ENCODE measurements at regions not wholly inside any gene's neighbourhood (a gene's known extent, or its start where the extent isn't known, plus 50 kb on each side); places are given as distances from the start of the nearest gene placed in this dataset.

DNA sequence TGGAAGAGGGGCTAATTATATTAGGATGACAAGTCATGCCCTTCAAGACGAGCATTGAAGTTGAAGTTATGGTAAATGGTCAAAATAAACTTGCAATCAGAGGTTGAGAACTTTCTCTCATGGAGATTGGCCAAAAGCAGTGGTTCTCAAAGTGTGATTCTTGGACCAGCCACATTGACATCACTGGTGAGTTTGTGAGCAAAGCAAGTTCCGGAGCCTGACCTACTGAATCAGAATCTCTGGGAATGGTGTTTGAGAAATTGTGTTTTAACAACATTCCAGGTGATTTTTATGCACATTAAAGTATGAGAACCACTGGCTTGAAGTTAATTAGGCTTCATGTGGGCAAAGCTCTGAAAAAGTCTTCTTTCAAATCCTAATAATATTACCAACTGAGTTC lies 403.5 kb downstream of the ZSWIM6 start:
- ATAC-seq (peak; percentile 31), DNase-seq (ENCODE audit: low spot score) (no peak)

DNA sequence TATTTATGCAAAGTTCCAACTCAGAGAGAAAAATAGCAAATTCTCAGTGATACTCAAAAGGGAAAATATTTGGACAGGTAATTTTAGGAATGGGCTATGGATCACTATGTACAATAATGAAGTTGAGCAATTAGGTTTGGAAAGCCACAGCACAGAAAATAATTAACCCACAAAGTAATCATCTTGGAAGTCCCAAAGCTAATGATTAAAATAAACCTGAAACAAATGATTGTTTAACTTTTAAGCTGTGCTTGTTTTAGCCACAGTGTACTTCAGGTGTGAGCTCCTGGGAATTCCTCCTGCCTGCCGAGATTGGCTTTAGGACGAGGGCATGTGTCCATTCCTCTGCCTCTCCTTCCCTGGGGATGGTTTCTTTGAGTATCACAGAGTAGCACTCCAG lies 403.9 kb downstream of the ZSWIM6 start:
- ATAC-seq (peak; percentile 65), DNase-seq (ENCODE audit: low spot score) (no peak)

GRCh38 chr5:61737301-61737963 lies 405.4 kb downstream of the ZSWIM6 start:
- no peak for ATAC-seq
- DNase-seq (ENCODE audit: low spot score), result no peak

DNA sequence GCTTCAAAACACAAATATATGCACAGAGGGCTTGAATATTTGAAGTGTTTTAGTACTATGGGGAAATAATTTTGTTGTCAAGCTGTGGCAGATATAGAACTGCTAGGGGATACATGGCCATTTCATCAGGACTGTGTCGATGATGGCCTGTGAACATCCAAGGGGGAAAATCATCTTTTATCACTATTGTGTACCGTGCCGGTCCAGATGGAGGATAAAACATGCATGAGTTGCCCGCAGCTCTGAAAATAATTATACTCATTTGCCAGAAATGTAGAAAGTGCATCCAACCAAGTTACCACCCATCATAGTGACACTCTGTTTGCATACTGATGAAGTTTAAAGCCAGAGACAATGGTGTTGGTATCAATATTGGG lies 405.9 kb downstream of the ZSWIM6 start:
- no peak for DNase-seq (ENCODE audit: low spot score)
- no peak for ATAC-seq

DNA sequence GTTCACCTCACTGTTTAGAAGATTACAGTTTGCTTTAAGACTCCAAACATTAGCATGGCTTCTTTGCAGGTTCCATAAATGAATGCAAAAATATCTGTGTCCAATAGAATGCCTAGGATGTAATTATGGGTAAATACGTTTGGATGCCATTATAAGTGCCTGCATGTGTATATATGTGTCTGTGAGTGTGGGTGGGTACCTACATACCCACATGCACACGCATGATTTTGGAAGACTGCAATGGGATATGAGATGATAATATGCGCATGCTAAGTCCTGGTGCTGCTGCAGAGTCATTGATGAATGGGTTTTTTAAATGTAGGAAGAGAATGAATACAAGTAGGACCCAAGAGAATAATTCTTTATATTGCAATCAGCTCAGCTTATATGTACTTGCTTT lies 406.4 kb downstream of the ZSWIM6 start:
- ATAC-seq (no peak), DNase-seq (ENCODE audit: low spot score) (no peak)

DNA sequence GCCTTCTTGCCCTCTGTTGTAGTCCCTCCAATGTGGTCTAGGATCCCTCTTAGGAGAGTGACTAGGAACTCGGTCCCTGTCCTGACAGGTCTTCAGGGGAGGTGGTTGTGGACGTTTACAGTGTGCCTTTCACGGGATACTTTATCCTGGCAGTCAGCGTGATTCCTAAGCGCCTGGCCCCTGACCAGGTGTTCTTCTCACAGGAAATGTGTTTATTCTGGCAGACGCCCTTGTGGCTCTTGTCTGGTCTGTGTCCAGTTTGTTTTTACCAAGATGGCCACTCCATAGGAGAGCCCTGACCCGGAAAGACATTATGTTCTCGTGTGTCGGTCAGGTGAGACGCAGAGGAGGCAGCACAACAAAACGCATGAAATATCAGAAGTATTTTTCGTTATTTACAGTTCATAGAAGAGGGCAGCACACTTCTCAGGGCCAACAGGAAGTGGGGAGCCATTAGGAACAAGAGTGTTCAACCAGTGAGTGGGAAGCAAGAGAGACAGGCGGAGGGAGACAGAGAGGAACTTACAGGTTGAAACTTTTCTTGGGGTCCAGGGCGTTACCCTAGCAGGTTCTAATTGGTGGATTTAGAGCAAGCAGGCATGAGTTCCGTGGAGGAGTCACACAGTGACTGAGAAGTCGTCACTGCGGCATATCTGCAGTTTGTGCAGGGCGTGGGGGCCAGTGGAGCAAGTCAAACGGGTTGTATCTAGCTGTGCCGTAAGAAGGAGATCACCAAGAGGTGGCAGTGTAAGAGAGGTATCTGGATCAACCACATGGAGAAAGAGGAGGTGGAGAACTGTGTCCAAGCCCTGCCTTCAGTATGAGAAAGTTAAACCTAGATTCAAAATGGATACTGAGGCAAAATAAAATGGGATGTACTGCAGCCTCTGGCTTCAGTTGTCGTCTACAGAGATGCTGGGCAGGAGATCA lies 412.9 kb downstream of the ZSWIM6 start:
- DNase-seq (ENCODE audit: low spot score), result no peak
- peak; percentile 63 for ATAC-seq

GRCh38 chr5:61746831-61747575 lies 414.9 kb downstream of the ZSWIM6 start:
- DNase-seq (ENCODE audit: low spot score), result no peak
- no peak for ATAC-seq

DNA sequence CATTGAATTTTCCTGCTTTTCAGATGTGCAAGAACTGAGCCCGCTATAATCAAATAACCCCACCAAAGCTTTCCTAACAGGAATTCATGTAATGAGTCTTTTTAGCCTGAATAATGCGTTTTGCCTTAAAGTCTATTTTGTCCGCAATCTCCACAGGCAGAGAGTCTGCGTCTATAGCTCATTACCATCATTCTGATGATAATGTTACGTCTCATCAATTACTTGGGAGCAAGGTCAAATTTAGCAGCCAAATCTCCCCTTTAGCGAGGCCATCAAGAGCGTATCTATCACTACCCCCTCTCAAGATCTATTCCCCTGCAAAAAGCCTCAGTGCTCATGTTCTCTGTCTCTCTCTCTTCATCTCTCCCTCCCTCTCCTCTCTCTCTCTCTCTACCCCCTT lies 416.1 kb downstream of the ZSWIM6 start:
- DNase-seq (ENCODE audit: low spot score) (no peak), ATAC-seq (no peak)

DNA sequence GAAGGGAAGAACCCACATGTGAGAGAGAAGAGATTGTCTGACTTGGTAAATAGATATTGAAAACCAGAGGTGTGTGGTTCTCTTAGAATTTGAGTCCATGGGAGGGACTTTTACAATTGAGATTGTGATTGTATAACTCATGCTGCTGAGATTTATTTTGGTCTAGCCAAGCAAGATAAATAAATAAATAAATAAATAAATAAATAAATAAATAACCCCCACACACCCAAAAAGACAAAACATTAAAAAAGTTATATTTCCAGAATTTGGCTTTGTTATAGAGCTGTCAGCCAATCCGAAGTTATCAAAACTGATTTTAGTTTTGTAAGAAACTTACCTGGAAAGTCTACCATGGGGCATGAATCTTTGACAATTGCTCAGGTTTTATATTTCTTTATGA lies 416.6 kb downstream of the ZSWIM6 start:
- ATAC-seq (no peak), DNase-seq (ENCODE audit: low spot score) (no peak)

- no peak for DNase-seq (ENCODE audit: low spot score)
- ATAC-seq, result no peak
Measured at GRCh38 chr5:61752588-61752987, 420.5 kb downstream of the ZSWIM6 start.

DNA sequence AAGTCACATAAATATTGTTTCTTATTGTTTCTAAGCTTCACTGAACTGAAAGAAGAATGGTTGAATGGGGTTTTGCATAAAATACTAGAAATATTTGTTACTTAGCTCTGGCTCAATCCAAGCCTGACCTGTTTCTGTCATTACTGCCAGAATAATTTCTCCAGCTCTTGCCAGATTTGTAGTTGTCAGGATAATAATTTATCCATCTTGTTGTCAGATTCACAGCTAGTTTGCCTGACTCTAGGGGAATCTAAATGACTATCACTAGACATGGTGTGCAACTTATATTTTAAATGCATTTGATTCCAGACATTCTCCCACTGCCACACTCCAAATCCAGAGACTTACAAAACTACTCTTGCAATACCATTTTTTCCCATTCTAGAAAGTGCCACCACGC lies 422.7 kb downstream of the ZSWIM6 start:
- ATAC-seq (no peak), DNase-seq (ENCODE audit: low spot score) (no peak)

DNA sequence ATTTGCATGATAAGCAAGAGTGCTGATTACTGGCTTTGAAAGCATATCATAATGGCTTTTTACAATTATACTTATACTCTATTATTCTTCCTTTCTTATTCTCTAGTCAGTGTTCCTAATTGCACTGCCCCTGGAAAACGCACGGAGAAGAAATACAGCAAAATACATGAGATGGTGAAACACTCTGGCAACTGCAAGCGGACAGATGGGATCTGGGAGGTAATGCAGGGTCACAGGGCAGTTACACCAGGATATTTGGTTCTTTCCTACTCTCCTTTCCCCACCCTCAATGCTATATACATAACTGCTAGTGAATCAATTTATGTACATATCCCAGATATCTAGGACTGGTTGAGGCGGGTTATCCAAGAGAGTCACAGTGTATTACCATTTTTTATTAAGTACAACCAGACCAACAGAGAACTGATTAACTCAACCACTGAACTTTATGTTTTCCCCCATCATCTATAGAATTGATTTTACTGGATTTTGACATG lies 423.7 kb downstream of the ZSWIM6 start:
- DNase-seq (ENCODE audit: low spot score) (no peak), ATAC-seq (no peak)

DNA sequence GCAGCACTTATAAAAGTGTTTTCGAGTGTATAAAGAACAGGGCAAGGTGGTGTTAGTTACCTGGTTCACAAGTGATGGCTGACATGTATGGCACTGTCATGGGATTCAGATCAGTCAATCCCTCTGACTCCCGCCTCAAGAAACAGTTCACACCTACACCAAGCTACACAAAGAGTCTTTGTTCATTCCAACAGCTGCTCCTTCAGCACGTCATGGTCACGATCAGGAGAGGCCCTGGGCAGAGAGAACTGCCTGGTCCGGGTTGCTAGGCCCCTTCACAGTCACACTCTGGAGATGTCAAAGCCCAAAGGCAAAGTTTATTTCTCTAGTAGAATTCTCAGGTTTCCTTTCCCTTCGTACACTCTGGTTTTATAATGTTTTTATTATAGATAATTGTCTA lies 426.7 kb downstream of the ZSWIM6 start:
- ATAC-seq (no peak), DNase-seq (ENCODE audit: low spot score) (no peak)

DNA sequence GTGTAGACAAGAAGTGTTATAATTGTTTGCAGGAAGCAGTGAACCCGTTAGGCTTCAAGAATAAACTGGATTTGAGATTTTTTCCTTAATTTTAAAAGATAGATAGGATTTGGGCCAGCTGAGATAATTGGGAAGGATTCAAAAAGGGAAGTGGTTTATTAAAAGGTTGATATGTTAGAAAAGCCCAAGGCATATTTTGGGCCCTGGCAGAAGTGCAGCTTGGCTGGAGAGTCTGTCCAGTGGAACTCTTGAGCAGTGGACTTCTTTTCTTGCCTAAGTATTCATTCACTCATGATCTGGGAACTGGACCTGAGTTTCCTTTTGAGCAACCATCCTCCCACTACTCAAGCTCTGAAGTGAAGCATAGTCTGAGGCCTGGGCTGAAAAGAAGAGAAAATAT lies 433.4 kb downstream of the ZSWIM6 start:
- DNase-seq (ENCODE audit: low spot score) (no peak), ATAC-seq (no peak)

DNA sequence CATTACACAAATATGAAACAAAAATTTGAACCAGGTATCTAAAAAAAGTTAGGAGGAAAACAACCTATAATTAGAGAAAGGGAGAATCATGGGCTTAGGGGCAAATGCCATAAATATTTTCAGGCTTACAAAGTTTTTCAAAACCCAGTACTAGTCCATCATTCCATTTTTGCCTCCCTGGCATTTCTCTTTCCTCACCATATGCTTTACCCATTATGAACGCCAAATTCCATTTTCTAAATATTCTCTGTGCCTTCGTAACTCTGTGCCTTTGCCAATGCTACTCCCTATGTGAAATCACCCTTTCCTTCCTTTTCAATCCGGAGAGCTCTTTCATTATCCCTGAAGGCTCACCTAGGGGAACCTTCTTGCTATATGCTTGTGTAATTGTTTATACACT lies 434.1 kb downstream of the ZSWIM6 start:
- ATAC-seq (no peak), DNase-seq (ENCODE audit: low spot score) (no peak)

- DNase-seq (ENCODE audit: low spot score) (no peak), ATAC-seq (no peak)
Measured at GRCh38 chr5:61767231-61768080, 435.4 kb downstream of the ZSWIM6 start.

- ATAC-seq, result peak; percentile 79
- DNase-seq (ENCODE audit: low spot score), result no peak
Measured at GRCh38 chr5:61768692-61769281, 436.7 kb downstream of the ZSWIM6 start.

DNA sequence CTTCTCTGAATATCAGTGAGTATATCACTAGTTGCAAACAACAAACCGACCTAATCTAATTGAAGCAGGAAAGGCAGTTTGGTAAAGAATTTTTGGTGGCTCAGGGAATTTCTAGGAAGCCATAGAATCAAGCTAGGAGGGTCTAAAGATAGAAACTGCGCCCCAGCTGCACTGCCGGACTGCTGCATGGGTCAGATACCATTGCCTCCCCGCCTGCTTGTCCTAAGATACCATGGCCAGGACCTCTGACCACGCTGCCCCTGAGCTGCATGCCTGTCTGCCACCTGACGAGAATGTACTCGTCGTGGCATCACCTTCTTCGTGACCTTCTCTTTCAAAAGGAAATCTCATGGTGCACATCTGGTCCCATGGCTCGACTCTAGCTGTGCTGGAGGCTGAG lies 439.0 kb downstream of the ZSWIM6 start:
- DNase-seq (ENCODE audit: low spot score), result no peak
- no peak for ATAC-seq

- no peak for ATAC-seq
- no peak for DNase-seq (ENCODE audit: low spot score)
Measured at GRCh38 chr5:61771808-61772207, 439.8 kb downstream of the ZSWIM6 start.

DNA sequence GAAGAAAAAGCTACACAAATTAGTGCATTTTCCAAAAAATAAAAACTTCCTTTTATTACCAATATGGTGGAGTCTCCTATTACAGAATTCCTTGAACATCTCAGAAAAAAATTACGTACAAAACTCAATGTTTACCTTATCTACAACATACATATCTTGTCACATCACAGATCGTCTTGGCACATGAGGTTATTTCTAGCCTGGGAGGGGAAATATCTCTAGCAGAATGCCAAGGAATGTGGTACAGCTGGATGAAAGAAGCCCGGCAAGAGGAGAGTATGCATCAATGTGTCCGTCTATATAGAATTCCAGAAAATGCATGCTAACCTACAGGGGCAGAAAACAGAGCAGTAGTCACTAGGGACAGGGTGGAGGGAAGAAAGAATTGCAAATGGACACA lies 443.8 kb downstream of the ZSWIM6 start:
- ATAC-seq (no peak), DNase-seq (ENCODE audit: low spot score) (no peak)

Data from left lobe of liver (tissue), 2 donors.